Retinal pigment epithelial cell (primary cell): ENCODE measurements at regions not wholly inside any gene's neighbourhood (a gene's known extent, or its start where the extent isn't known, plus 50 kb on each side); places are given as distances from the start of the nearest gene placed in this dataset.
A peak's percentile ranks its signal among the peaks of the same experiment; 100 is the strongest.

ENCODE experiments used
- DNase-seq: peaks from one replicate; pipeline ENCODE4 v3.0.0-alpha.2; 2010; ENCODE audit warnings: low read depth
- H3K4me3 ChIP-seq: 2 replicates; pipeline ENCODE4 v1.5.1; 2011; ENCODE audit warnings: mild to moderate bottlenecking, low read length, control low read depth, moderate library complexity
- TF ChIP-seq, protein P1 (sequence below): conservative IDR thresholded peaks from 2 replicates; pipeline ENCODE4 v1.5.1; 2011; ENCODE audit warnings: low read depth, low read length, control low read depth, inconsistent platforms

- no peak overlapping the region for H3K4me3 ChIP-seq
- TF ChIP-seq, protein P1, sequence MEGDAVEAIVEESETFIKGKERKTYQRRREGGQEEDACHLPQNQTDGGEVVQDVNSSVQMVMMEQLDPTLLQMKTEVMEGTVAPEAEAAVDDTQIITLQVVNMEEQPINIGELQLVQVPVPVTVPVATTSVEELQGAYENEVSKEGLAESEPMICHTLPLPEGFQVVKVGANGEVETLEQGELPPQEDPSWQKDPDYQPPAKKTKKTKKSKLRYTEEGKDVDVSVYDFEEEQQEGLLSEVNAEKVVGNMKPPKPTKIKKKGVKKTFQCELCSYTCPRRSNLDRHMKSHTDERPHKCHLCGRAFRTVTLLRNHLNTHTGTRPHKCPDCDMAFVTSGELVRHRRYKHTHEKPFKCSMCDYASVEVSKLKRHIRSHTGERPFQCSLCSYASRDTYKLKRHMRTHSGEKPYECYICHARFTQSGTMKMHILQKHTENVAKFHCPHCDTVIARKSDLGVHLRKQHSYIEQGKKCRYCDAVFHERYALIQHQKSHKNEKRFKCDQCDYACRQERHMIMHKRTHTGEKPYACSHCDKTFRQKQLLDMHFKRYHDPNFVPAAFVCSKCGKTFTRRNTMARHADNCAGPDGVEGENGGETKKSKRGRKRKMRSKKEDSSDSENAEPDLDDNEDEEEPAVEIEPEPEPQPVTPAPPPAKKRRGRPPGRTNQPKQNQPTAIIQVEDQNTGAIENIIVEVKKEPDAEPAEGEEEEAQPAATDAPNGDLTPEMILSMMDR: no peak
- no peak for DNase-seq
These were observed 109.1 kb upstream of the COL8A1 start for GRCh38 chr3:99529265-99529664.

- TF ChIP-seq, protein P1: no peak
- DNase-seq: peak; percentile 94
- no peak overlapping the region for H3K4me3 ChIP-seq
These were observed 111.5 kb upstream of the COL8A1 start for GRCh38 chr3:99526921-99527320.

DNA sequence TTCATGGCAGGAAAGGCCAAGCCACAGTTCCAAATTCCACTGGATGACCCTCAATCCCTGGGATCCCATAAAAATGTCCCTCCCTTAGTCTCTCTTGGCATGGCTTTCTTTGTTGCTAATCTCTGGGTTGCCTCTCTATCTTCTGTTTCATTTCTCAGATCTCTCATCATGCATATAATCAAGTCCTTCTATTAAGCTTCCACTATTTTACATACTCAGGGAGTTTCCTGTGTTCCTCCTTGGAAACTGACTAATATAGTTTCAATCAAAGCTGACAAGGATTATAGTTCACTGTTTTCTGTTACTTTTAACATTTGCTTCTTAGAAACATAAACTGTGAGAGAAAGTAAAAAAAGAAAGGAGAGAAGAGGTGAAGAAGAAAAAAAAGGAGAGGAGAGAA lies 113.8 kb upstream of the COL8A1 start:
- TF ChIP-seq, protein P1: no peak
- DNase-seq: no peak
- H3K4me3 ChIP-seq: no peak overlapping the region

GRCh38 chr3:99523431-99524127 lies 114.8 kb upstream of the COL8A1 start:
- no peak overlapping the region for H3K4me3 ChIP-seq
- TF ChIP-seq, protein P1: no peak
- DNase-seq: no peak

DNA sequence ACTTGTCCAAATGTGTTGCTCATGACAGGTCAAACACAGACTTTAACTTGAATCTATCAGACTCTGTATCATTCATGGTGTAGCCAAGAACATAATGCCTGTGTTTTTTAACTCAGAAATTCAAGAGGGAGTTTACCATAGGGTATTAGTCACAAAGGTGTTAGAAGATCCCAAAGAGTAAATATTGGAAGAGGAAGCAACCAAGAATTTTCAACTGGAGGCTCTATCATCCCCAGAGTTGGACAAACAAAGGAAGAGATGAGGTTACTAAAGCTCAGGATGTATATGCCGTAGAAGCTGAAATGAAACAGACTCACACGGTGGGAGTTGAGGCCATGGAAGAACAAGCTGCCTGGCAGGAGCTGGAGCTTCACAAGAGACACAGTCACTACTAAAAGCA lies 116.2 kb upstream of the COL8A1 start:
- TF ChIP-seq, protein P1: no peak
- H3K4me3 ChIP-seq: no peak overlapping the region
- DNase-seq: no peak

GRCh38 chr3:99521551-99521950 lies 116.8 kb upstream of the COL8A1 start:
- H3K4me3 ChIP-seq: no peak overlapping the region
- DNase-seq: no peak
- TF ChIP-seq, protein P1: no peak

DNA sequence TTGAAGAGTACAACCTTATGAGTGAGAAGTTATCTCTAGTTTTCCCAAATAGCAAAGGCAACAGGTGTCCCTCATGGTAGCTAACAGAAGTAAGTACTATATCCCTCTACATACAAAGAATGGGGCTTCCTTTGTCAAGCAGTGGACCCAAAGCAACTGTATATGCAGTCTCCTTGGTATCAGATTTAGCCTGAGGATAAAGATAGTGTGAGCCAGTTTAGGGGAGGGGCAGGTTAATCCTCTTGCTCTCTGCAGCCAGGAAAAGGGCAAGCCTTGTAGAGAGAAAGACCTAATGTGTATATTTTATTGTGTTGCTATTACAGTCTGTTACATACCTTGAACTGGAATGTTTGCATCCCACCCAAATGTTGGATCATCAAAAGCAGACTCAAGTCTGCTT lies 117.9 kb upstream of the COL8A1 start:
- no peak overlapping the region for H3K4me3 ChIP-seq
- TF ChIP-seq, protein P1: no peak
- no peak for DNase-seq
